ENCODE measurements at regions not wholly inside any gene's neighbourhood (a gene's known extent, or its start where the extent isn't known, plus 50 kb on each side); places are given as distances from the start of the nearest gene placed in this dataset.

- TF ChIP-seq CTCF (conservative IDR thresholded peaks at IDR 0.05 in 1 of 2, IDR thresholded peaks at IDR 0.05 in 1 of 2; ENCODE audit: extremely low read depth in 1 of 2, insufficient read depth in 1 of 2, low read depth in 1 of 2, low read length in 2 of 2) (no peak), EZH2 (IDR thresholded peaks at IDR 0.05; ENCODE audit: borderline replicate concordance, low read length) (no peak)
Observed at GRCh38 chr12:127770118-127770517, 496.9 kb upstream of the TMEM132C start.

All from mammary epithelial cell (primary cell).